HG03175 (cell line): ENCODE measurements at regions not wholly inside any gene's neighbourhood (a gene's known extent, or its start where the extent isn't known, plus 50 kb on each side); places are given as distances from the start of the nearest gene placed in this dataset.
"Not testable (repeated sequence)": the region's sequence is repeated elsewhere in the genome, so short reads cannot be mapped to it uniquely, and the experiment has no call there.

ENCODE experiments used
- ATAC-seq: cut with Tn5 transposase; IDR thresholded peaks from one replicate; pipeline ENCODE4 v1.9.1; 2021; ENCODE audit warnings: mild to moderate bottlenecking, moderate library complexity; ENCODE audit not compliant: unreplicated experiment

- ATAC-seq = no peak
Measured at GRCh38 chr4:1572964-1573720, 111.0 kb downstream of the FAM53A start.

GRCh38 chr4:1572521-1572920 lies 111.6 kb downstream of the FAM53A start:
- ATAC-seq = no peak

GRCh38 chr4:1572010-1572385 lies 112.1 kb downstream of the FAM53A start:
- no peak for ATAC-seq

- no peak for ATAC-seq
Measured at GRCh38 chr4:1571165-1572009, 112.7 kb downstream of the FAM53A start.

GRCh38 chr4:1570291-1571164 lies 113.6 kb downstream of the FAM53A start:
- no peak for ATAC-seq

- ATAC-seq = no peak
Measured at GRCh38 chr4:1569461-1570151, 114.5 kb downstream of the FAM53A start.

GRCh38 chr4:1568855-1569460 lies 115.2 kb downstream of the FAM53A start:
- no peak for ATAC-seq

GRCh38 chr4:1567808-1568581 lies 116.1 kb downstream of the FAM53A start:
- ATAC-seq = no peak

GRCh38 chr4:1567519-1567807 lies 116.7 kb downstream of the FAM53A start:
- no peak for ATAC-seq

- ATAC-seq = no peak
Measured at GRCh38 chr4:1566838-1567518, 117.1 kb downstream of the FAM53A start.

- ATAC-seq = not testable (repeated sequence)
Measured at GRCh38 chr4:1566301-1566837, 117.7 kb downstream of the FAM53A start.

GRCh38 chr4:1565598-1566295 lies 118.4 kb downstream of the FAM53A start:
- no peak for ATAC-seq

- no peak for ATAC-seq
Measured at GRCh38 chr4:1564535-1565375, 119.4 kb downstream of the FAM53A start.

GRCh38 chr4:1563768-1564485 lies 120.2 kb downstream of the FAM53A start:
- ATAC-seq = no peak

- no peak for ATAC-seq
Measured at GRCh38 chr4:1563241-1563640, 120.9 kb downstream of the FAM53A start.

GRCh38 chr4:1562771-1563170 lies 121.3 kb downstream of the FAM53A start:
- no peak for ATAC-seq

- no peak for ATAC-seq
Measured at GRCh38 chr4:1562371-1562770, 121.7 kb downstream of the FAM53A start.
